H9 (cell line): ENCODE measurements at regions not wholly inside any gene's neighbourhood (a gene's known extent, or its start where the extent isn't known, plus 50 kb on each side); places are given as distances from the start of the nearest gene placed in this dataset.

Experiments used
- DNase-seq: peaks from one replicate; pipeline ENCODE4 v3.0.0-alpha.2; 2017
- H2AFZ ChIP-seq: one replicate; pipeline ENCODE4 v1.6.1; 2013; ENCODE audit warnings: mild to moderate bottlenecking, low read length, control low read depth, moderate library complexity
- H2AK5ac ChIP-seq: 2 replicates; pipeline ENCODE4 v1.6.1; 2013; ENCODE audit warnings: low read length, control low read depth, mixed read lengths; ENCODE audit not compliant: insufficient read length
- H2BK120ac ChIP-seq: one replicate; pipeline ENCODE4 v1.6.1; 2013; ENCODE audit warnings: low read depth, mild to moderate bottlenecking, low read length, control low read depth, inconsistent platforms; ENCODE audit not compliant: poor library complexity, severe bottlenecking
- H2BK12ac ChIP-seq: 2 replicates; pipeline ENCODE4 v1.6.1; 2013; ENCODE audit warnings: low read length, control low read depth, mixed read lengths, low read depth; ENCODE audit not compliant: insufficient read length
- H2BK15ac ChIP-seq: 2 replicates; pipeline ENCODE4 v1.6.1; 2013; ENCODE audit warnings: low read depth, low read length, control low read depth
- H2BK20ac ChIP-seq: one replicate; pipeline ENCODE4 v1.6.1; 2013; ENCODE audit warnings: low read depth, mild to moderate bottlenecking, low read length, control low read depth, inconsistent platforms; ENCODE audit not compliant: poor library complexity, severe bottlenecking
- H2BK5ac ChIP-seq: 2 replicates; pipeline ENCODE4 v1.6.1; 2013; ENCODE audit warnings: low read length, control low read depth, mixed read lengths; ENCODE audit not compliant: insufficient read length
- H3K14ac ChIP-seq: 2 replicates; pipeline ENCODE4 v1.6.1; 2013; ENCODE audit warnings: low read length, control low read depth; ENCODE audit not compliant: insufficient read depth
- H3K18ac ChIP-seq: 2 replicates; pipeline ENCODE4 v1.6.1; 2013; ENCODE audit warnings: low read depth, mild to moderate bottlenecking, mixed read lengths, low read length, control low read depth; ENCODE audit not compliant: insufficient read length
- H3K23ac ChIP-seq: 2 replicates; pipeline ENCODE4 v1.6.1; 2013; ENCODE audit warnings: low read length, control low read depth, mixed read lengths, low read depth; ENCODE audit not compliant: insufficient read length
- H3K23me2 ChIP-seq: 2 replicates; pipeline ENCODE4 v1.6.1; 2013; ENCODE audit warnings: low read depth, mild to moderate bottlenecking, mixed read lengths, low read length, control low read depth; ENCODE audit not compliant: insufficient read length, poor library complexity, severe bottlenecking
- H3K27ac ChIP-seq: 2 replicates; pipeline ENCODE4 v1.5.1; 2013; ENCODE audit warnings: low read length, control low read depth, mixed read lengths, low read depth; ENCODE audit not compliant: insufficient read length
- H3K27me3 ChIP-seq: 2 replicates; pipeline ENCODE4 v1.6.1; 2013; ENCODE audit warnings: low read length, control low read depth, inconsistent platforms; ENCODE audit not compliant: insufficient read depth
- H3K4ac ChIP-seq: 2 replicates; pipeline ENCODE4 v1.6.1; 2013; ENCODE audit warnings: low read depth, mild to moderate bottlenecking, control low read depth, inconsistent platforms, low read length, moderate library complexity
- H3K4me1 ChIP-seq: 2 replicates; pipeline ENCODE4 v1.6.1; 2013; ENCODE audit warnings: low read length, control low read depth, inconsistent platforms; ENCODE audit not compliant: insufficient read depth
- H3K4me2 ChIP-seq: 2 replicates; pipeline ENCODE4 v1.6.1; 2013; ENCODE audit warnings: low read length, control low read depth, mixed read lengths; ENCODE audit not compliant: insufficient read length, insufficient read depth
- H3K56ac ChIP-seq: 2 replicates; pipeline ENCODE4 v1.6.1; 2013; ENCODE audit warnings: low read depth, mild to moderate bottlenecking, mixed read lengths, low read length, control low read depth; ENCODE audit not compliant: insufficient read length
- H3K79me1 ChIP-seq: 2 replicates; pipeline ENCODE4 v1.6.1; 2013; ENCODE audit warnings: low read depth, mild to moderate bottlenecking, moderate library complexity, low read length, control low read depth, inconsistent platforms; ENCODE audit not compliant: insufficient read depth, poor library complexity, severe bottlenecking
- H3K79me2 ChIP-seq: 2 replicates; pipeline ENCODE4 v1.6.1; 2013; ENCODE audit warnings: low read length, control low read depth, inconsistent platforms; ENCODE audit not compliant: insufficient read depth
- H3K9ac ChIP-seq: 2 replicates; pipeline ENCODE4 v1.6.1; 2013; ENCODE audit warnings: low read length, control low read depth, mixed read lengths; ENCODE audit not compliant: insufficient read length; ENCODE audit errors: extremely low read depth
- H3K9me3 ChIP-seq: one replicate; pipeline ENCODE4 v1.6.1; 2013; ENCODE audit warnings: low read depth, low read length, inconsistent platforms; ENCODE audit not compliant: control insufficient read depth
- H3T11ph ChIP-seq: one replicate; pipeline ENCODE4 v1.6.1; 2013; ENCODE audit warnings: mild to moderate bottlenecking, low read length, control low read depth, inconsistent platforms
- H4K20me1 ChIP-seq: one replicate; pipeline ENCODE4 v1.6.1; 2013; ENCODE audit not compliant: control insufficient read depth, insufficient read length, insufficient read depth
- H4K5ac ChIP-seq: 2 replicates; pipeline ENCODE4 v1.6.1; 2013; ENCODE audit warnings: low read depth, mild to moderate bottlenecking, mixed read lengths, low read length, control low read depth; ENCODE audit not compliant: insufficient read length
- H4K8ac ChIP-seq: replicated peaks from 2 replicates; pipeline ENCODE4 v1.6.1; 2013; ENCODE audit warnings: low read length, control low read depth, mixed read lengths, low read depth; ENCODE audit not compliant: insufficient read length
- H4K91ac ChIP-seq: 2 replicates; pipeline ENCODE4 v1.6.1; 2013; ENCODE audit warnings: low read depth, mild to moderate bottlenecking, moderate library complexity, mixed read lengths, low read length, control low read depth; ENCODE audit not compliant: insufficient read length
- H3K27ac Mint-ChIP-seq, 3 experiments: 2 replicates in 2 of 3; 3 replicates in 1 of 3; pipeline ENCODE4 v1.8.0; 2020 to 2021; ENCODE audit warnings: mixed read lengths in 3 of 3, mild to moderate bottlenecking in 1 of 3, moderate library complexity in 1 of 3
- H3K27me3 Mint-ChIP-seq: 2 replicates; pipeline ENCODE4 v1.8.0; 2021; ENCODE audit warnings: low read depth, mild to moderate bottlenecking, moderate library complexity, mixed read lengths
- H3K36me3 Mint-ChIP-seq, 3 experiments: 2 replicates in 2 of 3; 3 replicates in 1 of 3; pipeline ENCODE4 v1.8.0; 2020 to 2021; ENCODE audit warnings: low read depth in 3 of 3, mixed read lengths in 3 of 3; ENCODE audit not compliant: insufficient read depth in 1 of 3
- H3K4me1 Mint-ChIP-seq, 2 experiments: 2 replicates each; pipeline ENCODE4 v1.8.0; 2020; ENCODE audit warnings: mixed read lengths in 2 of 2
- H3K4me3 Mint-ChIP-seq, 2 experiments: 2 replicates in 1 of 2; 3 replicates in 1 of 2; pipeline ENCODE4 v1.8.0; 2020 to 2021; ENCODE audit warnings: mild to moderate bottlenecking in 2 of 2, mixed read lengths in 2 of 2, moderate library complexity in 1 of 2
- H3K9me3 Mint-ChIP-seq, 2 experiments: 2 replicates in 1 of 2; 3 replicates in 1 of 2; pipeline ENCODE4 v1.8.0; 2020; ENCODE audit warnings: mild to moderate bottlenecking in 2 of 2, mixed read lengths in 2 of 2, moderate library complexity in 1 of 2
- WGBS: extraction: QIAGEN DNeasy Blood & Tissue Kit; methylation state at CpG from one replicate; pipeline ENCODE4 v1.1.7; 2013; ENCODE audit warnings: missing lambda C conversion rate, low lambda C conversion rate, mixed read lengths; ENCODE audit not compliant: insufficient read length; ENCODE audit errors: extremely low coverage; 5-methylcytosine and 5-hydroxymethylcytosine counted together
- TF ChIP-seq, protein P1 (sequence below): fragments of 200-600 bp; sonication (generic); conservative IDR thresholded peaks from 3 replicates; pipeline ENCODE4 v1.8.0; 2021; ENCODE audit warnings: antibody characterized with exemption, mild to moderate bottlenecking

- H3K4me3 Mint-ChIP-seq = no peak overlapping the region
- H2BK120ac ChIP-seq = no peak overlapping the region
- no peak overlapping the region for H3K27ac ChIP-seq
- peaks cover 30 to 35% of the 10 kb centered on the region in 2 experiments for H3K9me3 Mint-ChIP-seq
- H3K4me1 Mint-ChIP-seq = peaks cover 14 to 18% of the 10 kb centered on the region in 2 experiments
- no peak for DNase-seq
- no peak overlapping the region for H3K23ac ChIP-seq
- no peak overlapping the region for H3K18ac ChIP-seq
- H3T11ph ChIP-seq = no peak overlapping the region
- no peak overlapping the region for H2BK12ac ChIP-seq
- H2BK5ac ChIP-seq = no peak overlapping the region
- no peak overlapping the region for H3K4ac ChIP-seq
- no peak overlapping the region for H3K14ac ChIP-seq
- no peak overlapping the region for H3K9ac ChIP-seq
- no peaks in the 10 kb centered on the region for H4K20me1 ChIP-seq
- WGBS = no CpG with 5 or more reads among the region's 4 CpGs
- peaks cover 9 to 47% (median 23%) of the 10 kb centered on the region in 3 experiments for H3K36me3 Mint-ChIP-seq
- no peak overlapping the region for H4K8ac ChIP-seq
- peaks cover 13% of the 10 kb centered on the region for H3K9me3 ChIP-seq
- no peak overlapping the region for H3K56ac ChIP-seq
- H2AK5ac ChIP-seq = no peak overlapping the region
- H3K27me3 ChIP-seq = no peaks in the 10 kb centered on the region
- TF ChIP-seq, protein P1, sequence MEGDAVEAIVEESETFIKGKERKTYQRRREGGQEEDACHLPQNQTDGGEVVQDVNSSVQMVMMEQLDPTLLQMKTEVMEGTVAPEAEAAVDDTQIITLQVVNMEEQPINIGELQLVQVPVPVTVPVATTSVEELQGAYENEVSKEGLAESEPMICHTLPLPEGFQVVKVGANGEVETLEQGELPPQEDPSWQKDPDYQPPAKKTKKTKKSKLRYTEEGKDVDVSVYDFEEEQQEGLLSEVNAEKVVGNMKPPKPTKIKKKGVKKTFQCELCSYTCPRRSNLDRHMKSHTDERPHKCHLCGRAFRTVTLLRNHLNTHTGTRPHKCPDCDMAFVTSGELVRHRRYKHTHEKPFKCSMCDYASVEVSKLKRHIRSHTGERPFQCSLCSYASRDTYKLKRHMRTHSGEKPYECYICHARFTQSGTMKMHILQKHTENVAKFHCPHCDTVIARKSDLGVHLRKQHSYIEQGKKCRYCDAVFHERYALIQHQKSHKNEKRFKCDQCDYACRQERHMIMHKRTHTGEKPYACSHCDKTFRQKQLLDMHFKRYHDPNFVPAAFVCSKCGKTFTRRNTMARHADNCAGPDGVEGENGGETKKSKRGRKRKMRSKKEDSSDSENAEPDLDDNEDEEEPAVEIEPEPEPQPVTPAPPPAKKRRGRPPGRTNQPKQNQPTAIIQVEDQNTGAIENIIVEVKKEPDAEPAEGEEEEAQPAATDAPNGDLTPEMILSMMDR = no peak
- H3K79me2 ChIP-seq = no peaks in the 10 kb centered on the region
- H3K4me1 ChIP-seq = 0 out of 2 replicates have a peak, but pooled peaks cover 2% of the 10 kb centered on the region
- no peak overlapping the region for H2BK15ac ChIP-seq
- no peak overlapping the region for H3K27ac Mint-ChIP-seq
- H3K23me2 ChIP-seq = no peaks in the 10 kb centered on the region
- peaks cover 2% of the 10 kb centered on the region; the same call in 1 of the 2 replicates for H3K27me3 Mint-ChIP-seq
- no peak overlapping the region for H3K4me2 ChIP-seq
- no peak overlapping the region for H2AFZ ChIP-seq
- no peak overlapping the region for H4K5ac ChIP-seq
- no peaks in the 10 kb centered on the region for H3K79me1 ChIP-seq
- no peak overlapping the region for H4K91ac ChIP-seq
- H2BK20ac ChIP-seq = peak overlapping the region; percentile 11
These were observed 107.9 kb downstream of the AKR1D1 start for GRCh38 chr7:138184191-138184590.
